ENCODE measurements at regions not wholly inside any gene's neighbourhood (a gene's known extent, or its start where the extent isn't known, plus 50 kb on each side); places are given as distances from the start of the nearest gene placed in this dataset.

GRCh38 chr4:13250263-13250662 lies 233.9 kb downstream of the RAB28 start:
- no peak for DNase-seq (ENCODE audit: low read depth)

GRCh38 chr4:13248621-13249298 lies 235.4 kb downstream of the RAB28 start:
- no peak for DNase-seq (ENCODE audit: low read depth)

GRCh38 chr4:13246107-13246506 lies 238.0 kb downstream of the RAB28 start:
- DNase-seq (ENCODE audit: low read depth) = no peak

- DNase-seq (ENCODE audit: low read depth) = no peak
Observed at GRCh38 chr4:13244444-13244843, 239.7 kb downstream of the RAB28 start.

GRCh38 chr4:13243152-13243551 lies 241.0 kb downstream of the RAB28 start:
- no peak for DNase-seq (ENCODE audit: low read depth)

- peak; percentile 81 for DNase-seq (ENCODE audit: low read depth)
Observed at GRCh38 chr4:13240066-13240465, 244.1 kb downstream of the RAB28 start.

GRCh38 chr4:13238936-13239335 lies 245.2 kb downstream of the RAB28 start:
- no peak for DNase-seq (ENCODE audit: low read depth)

- DNase-seq (ENCODE audit: low read depth) = no peak
Observed at GRCh38 chr4:13236485-13236884, 247.7 kb downstream of the RAB28 start.

GRCh38 chr4:13233755-13234154 lies 250.4 kb downstream of the RAB28 start:
- DNase-seq (ENCODE audit: low read depth) = no peak

GRCh38 chr4:13219971-13220370 lies 264.2 kb downstream of the RAB28 start:
- DNase-seq (ENCODE audit: low read depth) = no peak

GRCh38 chr4:13218326-13218958 lies 265.7 kb downstream of the RAB28 start:
- no peak for DNase-seq (ENCODE audit: low read depth)

- no peak for DNase-seq (ENCODE audit: low read depth)
Observed at GRCh38 chr4:13215560-13215959, 268.6 kb downstream of the RAB28 start.

- DNase-seq (ENCODE audit: low read depth) = no peak
Observed at GRCh38 chr4:13212936-13213335, 271.2 kb downstream of the RAB28 start.

- DNase-seq (ENCODE audit: low read depth) = no peak
Observed at GRCh38 chr4:13209600-13209999, 274.5 kb downstream of the RAB28 start.

- DNase-seq (ENCODE audit: low read depth) = no peak
Observed at GRCh38 chr4:13208558-13209193, 275.5 kb downstream of the RAB28 start.

- no peak for DNase-seq (ENCODE audit: low read depth)
Observed at GRCh38 chr4:13207226-13207625, 276.9 kb downstream of the RAB28 start.

GRCh38 chr4:13203101-13203500 lies 281.0 kb downstream of the RAB28 start:
- DNase-seq (ENCODE audit: low read depth) = no peak

GRCh38 chr4:13202701-13203100 lies 281.4 kb downstream of the RAB28 start:
- no peak for DNase-seq (ENCODE audit: low read depth)

GRCh38 chr4:13201241-13201640 lies 282.9 kb downstream of the RAB28 start:
- DNase-seq (ENCODE audit: low read depth) = no peak

GRCh38 chr4:13196721-13197120 lies 287.4 kb downstream of the RAB28 start:
- DNase-seq (ENCODE audit: low read depth) = no peak

GRCh38 chr4:13193662-13194061 lies 290.5 kb downstream of the RAB28 start:
- no peak for DNase-seq (ENCODE audit: low read depth)

GRCh38 chr4:13190093-13190721 lies 293.9 kb downstream of the RAB28 start:
- DNase-seq (ENCODE audit: low read depth) = peak; percentile 7

- no peak for DNase-seq (ENCODE audit: low read depth)
Observed at GRCh38 chr4:13184199-13184598, 299.9 kb downstream of the RAB28 start.

All from RPMI7951 (cell line).